EH (cell line): ENCODE measurements at regions not wholly inside any gene's neighbourhood (a gene's known extent, or its start where the extent isn't known, plus 50 kb on each side); places are given as distances from the start of the nearest gene placed in this dataset.

Source experiments
- DNase-seq: peaks from one replicate; pipeline ENCODE4 v3.0.0-alpha.2; 2015; ENCODE audit warnings: low read depth

GRCh38 chr1:30045304-30046090 lies 677.9 kb downstream of the MATN1 start:
- DNase-seq, result no peak

- DNase-seq, result no peak
These were observed 678.7 kb downstream of the MATN1 start for GRCh38 chr1:30044656-30045144.

- DNase-seq, result no peak
These were observed 679.5 kb downstream of the MATN1 start for GRCh38 chr1:30043731-30044408.

GRCh38 chr1:30043256-30043655 lies 680.1 kb downstream of the MATN1 start:
- DNase-seq, result no peak

- DNase-seq, result no peak
These were observed 680.8 kb downstream of the MATN1 start for GRCh38 chr1:30042438-30043147.

GRCh38 chr1:30041741-30042437 lies 681.5 kb downstream of the MATN1 start:
- DNase-seq, result no peak

- no peak for DNase-seq
These were observed 683.0 kb downstream of the MATN1 start for GRCh38 chr1:30040081-30041019.

- DNase-seq, result no peak
These were observed 683.9 kb downstream of the MATN1 start for GRCh38 chr1:30039354-30040080.

GRCh38 chr1:30038134-30039025 lies 685.0 kb downstream of the MATN1 start:
- no peak for DNase-seq

GRCh38 chr1:30037251-30038118 lies 685.9 kb downstream of the MATN1 start:
- DNase-seq, result no peak

- DNase-seq, result no peak
These were observed 686.7 kb downstream of the MATN1 start for GRCh38 chr1:30036666-30037065.

GRCh38 chr1:30036229-30036547 lies 687.2 kb downstream of the MATN1 start:
- no peak for DNase-seq

GRCh38 chr1:30035522-30036228 lies 687.7 kb downstream of the MATN1 start:
- DNase-seq, result no peak

- DNase-seq, result peak; percentile 45
These were observed 688.5 kb downstream of the MATN1 start for GRCh38 chr1:30034627-30035521.

GRCh38 chr1:30034105-30034626 lies 689.2 kb downstream of the MATN1 start:
- no peak for DNase-seq
